ENCODE measurements at regions not wholly inside any gene's neighbourhood (a gene's known extent, or its start where the extent isn't known, plus 50 kb on each side); places are given as distances from the start of the nearest gene placed in this dataset.

DNA sequence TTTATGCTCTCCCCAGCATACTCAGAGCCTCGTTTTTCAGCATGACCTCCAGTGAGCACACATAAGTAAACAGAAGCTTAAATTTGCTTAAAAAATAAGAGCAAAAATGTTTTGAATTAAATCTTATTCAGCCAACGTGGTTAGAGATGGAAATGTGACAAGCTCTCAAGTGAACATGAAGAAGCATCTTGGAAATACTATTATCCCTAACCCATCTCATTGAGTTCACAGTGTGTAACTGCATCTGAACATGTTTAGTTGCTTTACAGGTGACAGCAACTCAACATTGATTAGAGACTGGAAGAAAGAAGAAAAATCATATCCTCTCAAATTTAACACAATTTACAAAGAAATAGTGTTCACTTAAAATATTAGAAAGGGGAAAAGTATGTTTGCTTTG lies 1785.1 kb downstream of the MAT2B start:
- TF ChIP-seq ZNF70 (CRISPR knock-in tag; IDR thresholded peaks at IDR 0.05) (no peak), TOX (CRISPR knock-in tag; IDR thresholded peaks at IDR 0.05; ENCODE audit: borderline replicate concordance) (no peak), ARNTL (CRISPR knock-in tag; IDR thresholded peaks at IDR 0.05; ENCODE audit: borderline replicate concordance, low read depth) (no peak), SNAI2 (CRISPR knock-in tag; IDR thresholded peaks at IDR 0.05) (no peak), OSR1 (CRISPR knock-in tag; IDR thresholded peaks at IDR 0.05) (no peak), PPARA (CRISPR knock-in tag; IDR thresholded peaks at IDR 0.05; ENCODE audit: borderline replicate concordance) (no peak), CSDC2 (CRISPR knock-in tag; IDR thresholded peaks at IDR 0.05) (no peak), ZNF565 (CRISPR knock-in tag; conservative IDR thresholded peaks at IDR 0.05; ENCODE audit: low read depth) (no peak), BACH2 (CRISPR knock-in tag; IDR thresholded peaks at IDR 0.05; ENCODE audit: borderline replicate concordance) (no peak)
- TF ChIP-seq, protein P1, sequence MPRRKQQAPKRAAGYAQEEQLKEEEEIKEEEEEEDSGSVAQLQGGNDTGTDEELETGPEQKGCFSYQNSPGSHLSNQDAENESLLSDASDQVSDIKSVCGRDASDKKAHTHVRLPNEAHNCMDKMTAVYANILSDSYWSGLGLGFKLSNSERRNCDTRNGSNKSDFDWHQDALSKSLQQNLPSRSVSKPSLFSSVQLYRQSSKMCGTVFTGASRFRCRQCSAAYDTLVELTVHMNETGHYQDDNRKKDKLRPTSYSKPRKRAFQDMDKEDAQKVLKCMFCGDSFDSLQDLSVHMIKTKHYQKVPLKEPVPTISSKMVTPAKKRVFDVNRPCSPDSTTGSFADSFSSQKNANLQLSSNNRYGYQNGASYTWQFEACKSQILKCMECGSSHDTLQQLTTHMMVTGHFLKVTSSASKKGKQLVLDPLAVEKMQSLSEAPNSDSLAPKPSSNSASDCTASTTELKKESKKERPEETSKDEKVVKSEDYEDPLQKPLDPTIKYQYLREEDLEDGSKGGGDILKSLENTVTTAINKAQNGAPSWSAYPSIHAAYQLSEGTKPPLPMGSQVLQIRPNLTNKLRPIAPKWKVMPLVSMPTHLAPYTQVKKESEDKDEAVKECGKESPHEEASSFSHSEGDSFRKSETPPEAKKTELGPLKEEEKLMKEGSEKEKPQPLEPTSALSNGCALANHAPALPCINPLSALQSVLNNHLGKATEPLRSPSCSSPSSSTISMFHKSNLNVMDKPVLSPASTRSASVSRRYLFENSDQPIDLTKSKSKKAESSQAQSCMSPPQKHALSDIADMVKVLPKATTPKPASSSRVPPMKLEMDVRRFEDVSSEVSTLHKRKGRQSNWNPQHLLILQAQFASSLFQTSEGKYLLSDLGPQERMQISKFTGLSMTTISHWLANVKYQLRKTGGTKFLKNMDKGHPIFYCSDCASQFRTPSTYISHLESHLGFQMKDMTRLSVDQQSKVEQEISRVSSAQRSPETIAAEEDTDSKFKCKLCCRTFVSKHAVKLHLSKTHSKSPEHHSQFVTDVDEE (CRISPR knock-in tag; IDR thresholded peaks at IDR 0.05): no peak
- no peak for ATAC-seq

DNA sequence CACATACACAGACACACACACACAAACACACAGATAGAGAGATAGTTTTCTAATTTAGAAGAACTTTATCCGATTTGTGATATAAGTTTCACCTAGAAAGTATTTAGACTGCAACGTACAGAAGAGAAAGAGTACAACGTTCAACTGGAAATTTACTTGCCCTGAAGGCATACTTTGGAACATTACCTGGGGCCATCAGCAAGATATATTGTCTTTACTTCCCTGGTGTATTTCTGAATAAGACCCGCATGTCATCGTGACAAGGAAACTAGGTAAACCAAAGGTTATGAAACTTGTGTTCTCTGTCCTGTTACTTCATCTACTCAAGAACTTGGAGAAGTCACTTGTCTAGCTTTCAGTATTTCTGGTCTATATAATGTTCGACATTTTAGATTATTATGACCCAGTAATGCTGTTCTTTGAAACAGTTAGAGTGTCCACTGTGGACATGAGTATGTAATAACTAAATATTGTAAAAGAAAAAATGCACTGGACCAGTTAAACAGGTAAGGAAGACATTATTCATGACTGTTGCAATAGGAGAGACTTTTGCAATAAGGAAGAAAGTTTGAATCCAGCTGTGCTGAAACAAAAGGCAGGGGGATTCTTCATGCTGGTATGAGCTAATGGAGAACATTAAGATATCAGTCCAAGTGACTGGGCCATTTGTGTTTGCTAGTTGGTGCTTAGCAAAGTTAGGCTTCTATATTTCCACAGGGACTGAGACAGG lies 1791.1 kb downstream of the MAT2B start:
- TF ChIP-seq ESRRG (CRISPR knock-in tag; IDR thresholded peaks at IDR 0.05): no peak
- no peak for ATAC-seq

- no peak for ATAC-seq
- TF ChIP-seq ZFP3 (CRISPR knock-in tag; IDR thresholded peaks at IDR 0.05): no peak
- TF ChIP-seq, protein P1 (CRISPR knock-in tag; IDR thresholded peaks at IDR 0.05): no peak
- TF ChIP-seq BACH2 (CRISPR knock-in tag; IDR thresholded peaks at IDR 0.05; ENCODE audit: borderline replicate concordance): no peak
- TF ChIP-seq, protein P2, sequence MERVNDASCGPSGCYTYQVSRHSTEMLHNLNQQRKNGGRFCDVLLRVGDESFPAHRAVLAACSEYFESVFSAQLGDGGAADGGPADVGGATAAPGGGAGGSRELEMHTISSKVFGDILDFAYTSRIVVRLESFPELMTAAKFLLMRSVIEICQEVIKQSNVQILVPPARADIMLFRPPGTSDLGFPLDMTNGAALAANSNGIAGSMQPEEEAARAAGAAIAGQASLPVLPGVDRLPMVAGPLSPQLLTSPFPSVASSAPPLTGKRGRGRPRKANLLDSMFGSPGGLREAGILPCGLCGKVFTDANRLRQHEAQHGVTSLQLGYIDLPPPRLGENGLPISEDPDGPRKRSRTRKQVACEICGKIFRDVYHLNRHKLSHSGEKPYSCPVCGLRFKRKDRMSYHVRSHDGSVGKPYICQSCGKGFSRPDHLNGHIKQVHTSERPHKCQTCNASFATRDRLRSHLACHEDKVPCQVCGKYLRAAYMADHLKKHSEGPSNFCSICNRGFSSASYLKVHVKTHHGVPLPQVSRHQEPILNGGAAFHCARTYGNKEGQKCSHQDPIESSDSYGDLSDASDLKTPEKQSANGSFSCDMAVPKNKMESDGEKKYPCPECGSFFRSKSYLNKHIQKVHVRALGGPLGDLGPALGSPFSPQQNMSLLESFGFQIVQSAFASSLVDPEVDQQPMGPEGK (CRISPR knock-in tag; IDR thresholded peaks at IDR 0.05; ENCODE audit: borderline replicate concordance): no peak
- no peak for TF ChIP-seq RARB (CRISPR knock-in tag; IDR thresholded peaks at IDR 0.05)
- TF ChIP-seq, protein P3, sequence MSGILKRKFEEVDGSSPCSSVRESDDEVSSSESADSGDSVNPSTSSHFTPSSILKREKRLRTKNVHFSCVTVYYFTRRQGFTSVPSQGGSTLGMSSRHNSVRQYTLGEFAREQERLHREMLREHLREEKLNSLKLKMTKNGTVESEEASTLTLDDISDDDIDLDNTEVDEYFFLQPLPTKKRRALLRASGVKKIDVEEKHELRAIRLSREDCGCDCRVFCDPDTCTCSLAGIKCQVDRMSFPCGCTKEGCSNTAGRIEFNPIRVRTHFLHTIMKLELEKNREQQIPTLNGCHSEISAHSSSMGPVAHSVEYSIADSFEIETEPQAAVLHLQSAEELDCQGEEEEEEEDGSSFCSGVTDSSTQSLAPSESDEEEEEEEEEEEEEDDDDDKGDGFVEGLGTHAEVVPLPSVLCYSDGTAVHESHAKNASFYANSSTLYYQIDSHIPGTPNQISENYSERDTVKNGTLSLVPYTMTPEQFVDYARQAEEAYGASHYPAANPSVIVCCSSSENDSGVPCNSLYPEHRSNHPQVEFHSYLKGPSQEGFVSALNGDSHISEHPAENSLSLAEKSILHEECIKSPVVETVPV (CRISPR knock-in tag; IDR thresholded peaks at IDR 0.05): no peak
- TF ChIP-seq ESRRG (CRISPR knock-in tag; IDR thresholded peaks at IDR 0.05): no peak
- TF ChIP-seq, protein P4, sequence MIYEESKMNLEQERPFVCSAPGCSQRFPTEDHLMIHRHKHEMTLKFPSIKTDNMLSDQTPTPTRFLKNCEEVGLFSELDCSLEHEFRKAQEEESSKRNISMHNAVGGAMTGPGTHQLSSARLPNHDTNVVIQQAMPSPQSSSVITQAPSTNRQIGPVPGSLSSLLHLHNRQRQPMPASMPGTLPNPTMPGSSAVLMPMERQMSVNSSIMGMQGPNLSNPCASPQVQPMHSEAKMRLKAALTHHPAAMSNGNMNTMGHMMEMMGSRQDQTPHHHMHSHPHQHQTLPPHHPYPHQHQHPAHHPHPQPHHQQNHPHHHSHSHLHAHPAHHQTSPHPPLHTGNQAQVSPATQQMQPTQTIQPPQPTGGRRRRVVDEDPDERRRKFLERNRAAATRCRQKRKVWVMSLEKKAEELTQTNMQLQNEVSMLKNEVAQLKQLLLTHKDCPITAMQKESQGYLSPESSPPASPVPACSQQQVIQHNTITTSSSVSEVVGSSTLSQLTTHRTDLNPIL (CRISPR knock-in tag; IDR thresholded peaks at IDR 0.05; ENCODE audit: low read depth): no peak
- no peak for TF ChIP-seq POU6F1 (CRISPR knock-in tag; IDR thresholded peaks at IDR 0.05; ENCODE audit: borderline replicate concordance, low read depth)
- TF ChIP-seq SNAI2 (CRISPR knock-in tag; IDR thresholded peaks at IDR 0.05): no peak
- no peak for TF ChIP-seq TCF4 (CRISPR knock-in tag; IDR thresholded peaks at IDR 0.05; ENCODE audit: borderline replicate concordance)
- TF ChIP-seq ISL1 (CRISPR knock-in tag; IDR thresholded peaks at IDR 0.05): no peak
- no peak for TF ChIP-seq GLIS3 (CRISPR knock-in tag; IDR thresholded peaks at IDR 0.05)
- TF ChIP-seq ZNF565 (CRISPR knock-in tag; conservative IDR thresholded peaks at IDR 0.05; ENCODE audit: low read depth): no peak
- no peak for TF ChIP-seq PPARA (CRISPR knock-in tag; IDR thresholded peaks at IDR 0.05; ENCODE audit: borderline replicate concordance)
- no peak for TF ChIP-seq ZNF8 (CRISPR knock-in tag; IDR thresholded peaks at IDR 0.05)
These were observed 1798.9 kb downstream of the MAT2B start for GRCh38 chr5:165304193-165304827.

All from SK-N-SH treated with all-trans-retinoic acid at 6 μM for 48 hours (cell line).